ENCODE measurements at regions not wholly inside any gene's neighbourhood (a gene's known extent, or its start where the extent isn't known, plus 50 kb on each side); places are given as distances from the start of the nearest gene placed in this dataset.
"Not testable (repeated sequence)": the region's sequence is repeated elsewhere in the genome, so short reads cannot be mapped to it uniquely, and the experiment has no call there.

GRCh38 chr9:135284386-135285134, 195.0 kb upstream of the PPP1R26 start:
- H3K9me3 ChIP-seq (ENCODE audit: control insufficient read depth, insufficient read depth, low read depth, low read length): no peaks in the 10 kb centered on the region
- H3K4me3 ChIP-seq (replicated peaks in 1 of 4; ENCODE audit: control extremely low read depth in 1 of 4, insufficient read depth in 1 of 4, low read depth in 3 of 4, low read length in 4 of 4): no peak overlapping the region
- H3K9ac ChIP-seq (ENCODE audit: insufficient read depth, low read length): no peak overlapping the region
- H3K4me1 ChIP-seq (ENCODE audit: control insufficient read depth, extremely low read depth, insufficient read depth, low read length): no peaks in the 10 kb centered on the region
- H2AFZ ChIP-seq (ENCODE audit: low read length): no peak overlapping the region
- no peaks in the 10 kb centered on the region for H3K36me3 ChIP-seq (ENCODE audit: control insufficient read depth, insufficient read depth, low read length)
- no peaks in the 10 kb centered on the region for H3K79me2 ChIP-seq (ENCODE audit: control insufficient read depth, insufficient read depth, low read length)
- H3K27me3 ChIP-seq (ENCODE audit: control insufficient read depth, insufficient read depth, low read length): no peaks in the 10 kb centered on the region
- H3K27ac ChIP-seq (ENCODE audit: insufficient read depth, low read length): no peak overlapping the region
- H3K4me2 ChIP-seq (ENCODE audit: extremely low read depth, insufficient read depth, low read length): no peak overlapping the region
- DNase-seq (ENCODE audit: low read depth in 2 of 2): no peak
- TF ChIP-seq EZH2 (IDR thresholded peaks at IDR 0.05; ENCODE audit: low read length, missing control alignments): no peak
- TF ChIP-seq, protein P1, sequence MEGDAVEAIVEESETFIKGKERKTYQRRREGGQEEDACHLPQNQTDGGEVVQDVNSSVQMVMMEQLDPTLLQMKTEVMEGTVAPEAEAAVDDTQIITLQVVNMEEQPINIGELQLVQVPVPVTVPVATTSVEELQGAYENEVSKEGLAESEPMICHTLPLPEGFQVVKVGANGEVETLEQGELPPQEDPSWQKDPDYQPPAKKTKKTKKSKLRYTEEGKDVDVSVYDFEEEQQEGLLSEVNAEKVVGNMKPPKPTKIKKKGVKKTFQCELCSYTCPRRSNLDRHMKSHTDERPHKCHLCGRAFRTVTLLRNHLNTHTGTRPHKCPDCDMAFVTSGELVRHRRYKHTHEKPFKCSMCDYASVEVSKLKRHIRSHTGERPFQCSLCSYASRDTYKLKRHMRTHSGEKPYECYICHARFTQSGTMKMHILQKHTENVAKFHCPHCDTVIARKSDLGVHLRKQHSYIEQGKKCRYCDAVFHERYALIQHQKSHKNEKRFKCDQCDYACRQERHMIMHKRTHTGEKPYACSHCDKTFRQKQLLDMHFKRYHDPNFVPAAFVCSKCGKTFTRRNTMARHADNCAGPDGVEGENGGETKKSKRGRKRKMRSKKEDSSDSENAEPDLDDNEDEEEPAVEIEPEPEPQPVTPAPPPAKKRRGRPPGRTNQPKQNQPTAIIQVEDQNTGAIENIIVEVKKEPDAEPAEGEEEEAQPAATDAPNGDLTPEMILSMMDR (conservative IDR thresholded peaks at IDR 0.05 in 1 of 2, IDR thresholded peaks at IDR 0.05 in 1 of 2; ENCODE audit: low read depth in 1 of 2, low read length in 2 of 2): no peak
- no peaks in the 10 kb centered on the region for H4K20me1 ChIP-seq (ENCODE audit: control insufficient read depth, extremely low read depth, insufficient read depth, low read length)

- not testable (repeated sequence) for DNase-seq (ENCODE audit: low read depth in 2 of 2); H3K4me3 ChIP-seq (replicated peaks in 1 of 4; ENCODE audit: control extremely low read depth in 1 of 4, insufficient read depth in 1 of 4, low read depth in 3 of 4, low read length in 4 of 4)
Observed at GRCh38 chr9:135286187-135286925, 193.2 kb upstream of the PPP1R26 start.

DNA sequence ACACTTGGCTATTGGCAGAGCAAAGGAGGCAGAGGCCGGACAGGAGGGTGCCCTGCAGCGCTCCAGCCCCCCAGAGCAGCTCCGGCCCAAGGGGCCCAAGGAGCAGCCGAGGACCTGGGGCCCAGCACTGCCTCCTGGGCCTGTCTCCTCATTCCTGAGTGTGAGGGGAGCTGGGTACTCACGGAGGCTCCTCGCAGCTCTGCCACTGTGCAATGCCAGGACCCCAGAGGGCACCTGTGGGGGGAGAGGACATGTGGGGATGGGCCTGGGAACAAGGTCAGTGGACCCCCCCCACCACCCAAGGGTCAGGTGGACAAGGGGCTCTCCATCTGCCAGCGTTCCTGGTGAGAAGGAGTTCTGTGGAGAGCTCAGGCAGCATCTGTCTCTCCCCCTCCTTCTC, 192.6 kb upstream of the PPP1R26 start:
- H3K4me1 ChIP-seq (ENCODE audit: control insufficient read depth, extremely low read depth, insufficient read depth, low read length): no peaks in the 10 kb centered on the region
- H3K9ac ChIP-seq (ENCODE audit: insufficient read depth, low read length): no peak overlapping the region
- H3K27ac ChIP-seq (ENCODE audit: insufficient read depth, low read length): no peak overlapping the region
- no peak overlapping the region for H3K4me3 ChIP-seq (replicated peaks in 1 of 4; ENCODE audit: control extremely low read depth in 1 of 4, insufficient read depth in 1 of 4, low read depth in 3 of 4, low read length in 4 of 4)
- no peaks in the 10 kb centered on the region for H3K36me3 ChIP-seq (ENCODE audit: control insufficient read depth, insufficient read depth, low read length)
- no peaks in the 10 kb centered on the region for H3K79me2 ChIP-seq (ENCODE audit: control insufficient read depth, insufficient read depth, low read length)
- TF ChIP-seq EZH2 (IDR thresholded peaks at IDR 0.05; ENCODE audit: low read length, missing control alignments): no peak
- TF ChIP-seq, protein P1 (conservative IDR thresholded peaks at IDR 0.05 in 1 of 2, IDR thresholded peaks at IDR 0.05 in 1 of 2; ENCODE audit: low read depth in 1 of 2, low read length in 2 of 2): no peak
- H3K27me3 ChIP-seq (ENCODE audit: control insufficient read depth, insufficient read depth, low read length): no peaks in the 10 kb centered on the region
- no peaks in the 10 kb centered on the region for H4K20me1 ChIP-seq (ENCODE audit: control insufficient read depth, extremely low read depth, insufficient read depth, low read length)
- DNase-seq (ENCODE audit: low read depth in 2 of 2): no peak
- H3K9me3 ChIP-seq (ENCODE audit: control insufficient read depth, insufficient read depth, low read depth, low read length): no peaks in the 10 kb centered on the region
- no peak overlapping the region for H3K4me2 ChIP-seq (ENCODE audit: extremely low read depth, insufficient read depth, low read length)
- no peak overlapping the region for H2AFZ ChIP-seq (ENCODE audit: low read length)

More at GRCh38 chr9:135286187-135286925, 193.2 kb upstream of the PPP1R26 start:
- H3K9ac ChIP-seq (ENCODE audit: insufficient read depth, low read length); H3K36me3 ChIP-seq (ENCODE audit: control insufficient read depth, insufficient read depth, low read length); H3K27me3 ChIP-seq (ENCODE audit: control insufficient read depth, insufficient read depth, low read length); H3K9me3 ChIP-seq (ENCODE audit: control insufficient read depth, insufficient read depth, low read depth, low read length); H2AFZ ChIP-seq (ENCODE audit: low read length); H3K4me1 ChIP-seq (ENCODE audit: control insufficient read depth, extremely low read depth, insufficient read depth, low read length); H4K20me1 ChIP-seq (ENCODE audit: control insufficient read depth, extremely low read depth, insufficient read depth, low read length); H3K27ac ChIP-seq (ENCODE audit: insufficient read depth, low read length); H3K79me2 ChIP-seq (ENCODE audit: control insufficient read depth, insufficient read depth, low read length); H3K4me2 ChIP-seq (ENCODE audit: extremely low read depth, insufficient read depth, low read length): not testable (repeated sequence)
